Medulla oblongata (tissue), 1 donor: ENCODE measurements at regions not wholly inside any gene's neighbourhood (a gene's known extent, or its start where the extent isn't known, plus 50 kb on each side); places are given as distances from the start of the nearest gene placed in this dataset.

Experiments used
- DNase-seq: peaks from one replicate; pipeline ENCODE4 v3.0.0-alpha.2; 2015; ENCODE audit errors: extremely low spot score

DNA sequence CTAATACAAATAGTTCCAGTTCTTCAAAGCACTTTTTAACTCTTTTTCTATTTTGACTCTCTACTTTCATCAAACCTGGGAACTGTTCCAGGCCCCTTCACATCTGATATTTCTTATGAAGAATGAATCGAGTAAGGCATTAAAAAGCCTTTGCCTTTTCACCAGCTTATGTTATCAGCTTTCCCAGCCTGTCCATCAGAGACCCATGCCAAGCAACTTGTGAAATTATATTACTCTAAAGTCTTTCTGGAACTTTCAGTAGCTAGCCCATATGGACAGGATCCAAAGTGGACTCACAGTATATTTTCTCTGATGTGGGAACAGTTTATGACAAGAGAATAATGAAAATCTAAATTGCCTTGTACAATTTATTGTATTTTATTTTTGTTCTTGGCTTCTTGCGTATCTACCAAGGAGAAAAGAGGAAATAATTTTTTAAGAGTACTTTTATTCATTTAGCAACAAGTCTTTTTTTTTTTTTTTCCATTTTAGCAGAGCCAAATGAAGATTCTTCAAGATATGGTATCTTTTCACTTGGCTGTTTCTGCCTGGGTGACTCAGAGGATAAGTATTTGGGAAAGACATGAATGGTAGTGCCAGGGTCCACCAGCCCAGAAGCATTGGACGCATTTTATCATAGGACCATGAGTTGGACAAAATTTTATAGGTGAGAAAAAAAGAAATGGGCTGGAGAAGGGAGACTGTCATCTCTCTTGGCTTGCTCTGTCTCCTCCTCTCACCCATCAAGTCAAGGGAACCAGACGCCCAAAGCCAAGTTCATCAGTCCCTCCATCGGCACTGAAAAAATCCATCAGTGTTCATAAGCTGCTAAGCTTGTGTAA, 195.8 kb upstream of the NEBL start:
- DNase-seq, result no peak

DNA sequence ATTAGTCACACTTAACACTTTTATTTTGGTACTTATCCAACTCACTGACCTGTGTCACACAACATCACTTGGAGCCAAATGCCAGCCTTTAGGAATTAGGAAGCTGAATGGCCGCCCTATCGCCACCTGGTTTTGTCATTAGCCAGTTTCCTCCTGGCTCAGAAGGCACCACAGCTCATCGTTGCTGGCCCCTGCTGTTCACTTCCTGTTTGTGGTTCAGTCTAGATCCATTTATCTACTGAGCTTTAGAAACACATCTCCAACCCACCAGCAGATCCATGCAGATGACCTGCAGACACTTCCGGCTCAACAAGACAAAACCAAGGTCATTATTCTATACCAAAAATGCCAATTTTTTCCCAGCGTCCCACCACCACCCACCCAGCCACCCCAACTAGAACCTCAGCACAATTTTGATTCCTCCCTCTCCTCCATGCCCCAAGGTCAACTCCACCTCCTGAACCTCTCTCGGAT, 193.5 kb upstream of the NEBL start:
- no peak for DNase-seq

DNA sequence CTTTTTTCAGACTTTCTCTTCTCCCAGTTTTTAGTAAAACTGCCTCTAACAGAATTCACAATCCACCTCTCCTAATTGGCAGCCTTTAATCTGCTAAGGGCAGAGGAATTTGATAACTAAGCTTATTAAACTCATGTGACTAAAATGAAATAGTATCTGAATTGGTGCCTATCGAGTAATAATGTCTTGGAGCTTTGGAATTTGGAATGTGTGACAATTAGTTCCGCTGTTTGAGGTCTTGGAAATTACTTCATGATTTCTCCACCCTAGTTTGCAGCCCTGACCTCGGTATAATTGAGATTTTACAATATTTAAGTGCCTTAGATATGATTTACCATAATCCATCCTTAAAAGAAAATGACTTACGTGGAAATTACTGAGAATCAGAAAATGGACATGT, 190.4 kb upstream of the NEBL start:
- DNase-seq, result no peak

DNA sequence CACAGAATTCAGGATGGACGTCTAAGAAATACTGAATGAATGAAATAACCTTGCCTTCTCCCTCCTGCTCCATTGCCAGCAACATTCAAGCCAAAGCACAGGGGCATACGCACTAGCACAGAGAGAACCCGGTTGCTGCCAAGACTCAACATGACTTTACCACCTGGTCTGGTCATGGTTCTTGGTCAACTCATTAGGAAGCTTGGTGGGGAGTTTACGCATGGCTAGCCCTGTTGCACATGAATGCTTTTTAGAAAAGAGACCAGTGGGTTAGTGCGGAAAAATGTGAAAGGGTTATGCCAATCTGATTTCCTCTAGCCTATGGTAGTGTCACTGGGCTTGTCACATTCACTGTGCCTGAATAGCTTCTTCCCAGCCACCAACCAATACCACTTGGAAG, 187.6 kb upstream of the NEBL start:
- no peak for DNase-seq

DNA sequence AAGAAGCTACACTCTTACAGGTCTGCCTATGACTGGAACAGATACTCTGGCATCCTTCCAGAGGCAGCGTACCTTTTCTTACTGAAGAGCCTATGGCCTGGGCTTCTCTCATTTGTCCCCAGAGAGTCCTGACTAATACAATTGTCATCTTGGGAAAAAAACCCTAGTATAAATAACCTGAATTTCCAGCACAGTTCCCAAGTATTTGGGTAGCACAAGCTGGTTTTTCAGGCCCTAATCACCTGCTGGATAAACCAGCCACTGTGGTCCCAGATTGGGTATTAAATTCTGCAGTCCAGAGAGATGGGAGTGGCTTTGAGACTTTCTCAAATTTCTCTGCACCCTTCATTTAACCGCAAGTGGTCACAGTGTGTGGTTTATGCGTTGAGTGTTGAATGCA, 186.8 kb upstream of the NEBL start:
- DNase-seq, result no peak

DNA sequence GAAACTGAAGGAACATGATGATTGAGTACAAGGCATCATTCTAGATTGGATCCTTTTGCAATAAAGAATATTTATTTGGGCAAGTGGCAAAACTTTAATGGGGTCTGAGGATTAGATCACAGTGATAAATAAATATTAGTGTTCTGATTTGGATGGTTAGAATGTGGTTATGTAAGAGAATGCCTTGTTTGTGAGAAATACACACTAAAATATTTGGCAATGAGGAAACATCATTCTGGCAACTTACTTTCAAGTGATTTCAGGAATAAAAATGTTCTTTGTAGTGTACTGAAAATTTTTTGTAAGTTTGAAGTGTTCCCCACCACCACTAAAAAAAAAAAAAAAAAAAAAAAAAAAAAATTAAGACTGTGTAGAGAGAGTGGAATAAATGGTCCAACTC, 185.1 kb upstream of the NEBL start:
- no peak for DNase-seq

DNA sequence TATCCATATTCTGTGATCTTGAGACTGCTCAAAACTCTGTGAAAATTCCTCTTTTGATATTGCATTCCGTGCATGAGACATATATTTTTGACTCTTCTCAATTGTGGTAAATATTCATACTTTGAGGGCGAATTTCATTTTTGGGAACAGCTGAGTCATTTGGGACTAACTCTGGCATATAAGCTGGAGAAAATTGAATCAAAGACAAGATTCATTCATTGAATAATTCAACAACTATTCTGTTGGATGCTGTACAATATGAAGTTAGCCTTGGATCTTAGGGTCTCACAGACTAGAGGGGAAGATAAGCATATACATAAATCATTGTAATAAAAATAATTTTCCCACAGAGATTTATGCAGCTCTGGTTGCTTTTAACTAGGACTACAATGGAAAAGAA, 183.2 kb upstream of the NEBL start:
- DNase-seq, result no peak

DNA sequence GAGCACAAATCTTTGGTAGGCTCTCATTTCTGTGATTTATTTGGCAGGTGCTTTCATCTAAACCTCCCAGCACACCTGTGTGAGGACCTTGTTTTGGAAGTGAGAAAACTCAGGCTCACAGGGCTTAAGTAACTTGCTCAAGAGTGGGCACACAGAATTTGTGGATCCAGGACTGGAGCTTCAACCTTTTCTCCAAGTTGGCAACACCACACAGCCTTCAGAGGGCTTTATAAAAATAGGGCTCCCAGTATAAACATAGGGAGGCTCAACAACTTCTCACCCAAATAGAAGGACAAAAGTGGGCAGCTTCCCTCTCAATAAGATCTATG, 182.2 kb upstream of the NEBL start:
- DNase-seq, result no peak

DNA sequence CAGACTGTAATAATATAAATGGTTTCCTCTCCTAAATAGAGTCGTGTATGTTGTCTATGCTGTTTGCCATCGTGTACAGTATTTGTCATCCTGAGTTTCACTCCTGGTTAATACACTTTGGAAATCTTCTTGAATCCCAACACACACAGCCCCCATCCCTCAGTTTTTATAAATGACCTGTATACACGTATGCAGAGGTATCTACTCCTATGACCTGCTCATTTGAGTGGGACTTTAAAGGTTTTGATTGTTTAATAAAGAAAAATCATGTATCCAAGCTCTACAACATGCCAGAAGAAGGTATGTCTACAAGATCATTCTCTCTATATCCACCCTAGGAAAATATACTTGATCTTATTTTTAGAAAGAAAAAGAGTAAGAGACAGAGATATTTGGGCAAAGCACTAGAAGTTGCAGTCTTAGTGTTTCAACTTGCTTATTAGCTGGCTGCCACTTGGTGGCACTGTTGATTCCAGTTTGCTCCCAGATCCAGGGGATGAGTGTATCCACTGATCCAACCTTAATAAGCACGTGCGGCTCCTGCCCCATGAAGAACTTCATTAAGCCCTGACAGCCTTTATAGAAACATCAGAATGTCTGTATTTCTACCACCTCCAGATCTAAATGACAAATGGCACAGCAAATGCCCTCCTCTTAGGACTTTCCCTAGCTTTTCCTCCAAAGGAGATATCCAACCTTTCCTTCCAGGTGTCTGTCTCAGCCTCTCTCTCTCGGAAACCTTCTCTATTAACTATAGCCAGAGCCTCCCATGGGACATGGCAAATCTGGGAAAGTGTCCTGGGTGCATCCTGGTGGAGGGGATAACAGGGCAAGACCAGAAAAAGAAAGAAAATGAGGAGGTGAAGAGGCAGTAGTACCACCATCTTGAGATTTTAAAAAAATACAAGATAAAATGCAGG, 181.6 kb upstream of the NEBL start:
- DNase-seq, result peak; percentile 78

DNA sequence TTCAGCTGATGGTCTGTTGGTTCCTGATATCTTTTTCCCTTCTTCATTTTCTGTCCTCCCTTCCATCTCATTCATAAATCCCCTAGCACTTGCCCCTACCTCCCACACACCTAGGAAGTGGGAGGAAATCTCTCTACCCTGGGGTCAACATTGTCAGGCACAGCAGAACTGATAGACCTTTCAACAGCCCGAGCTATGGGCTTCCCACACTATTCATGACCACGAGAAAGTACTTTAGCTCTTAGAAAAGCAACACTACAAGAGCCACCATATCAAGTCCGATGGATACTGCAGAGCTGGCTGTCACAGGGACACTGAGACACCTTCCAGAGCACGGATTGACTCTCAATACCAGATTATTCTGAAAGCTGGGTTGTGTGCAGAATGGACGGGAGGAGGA, 180.6 kb upstream of the NEBL start:
- no peak for DNase-seq

DNA sequence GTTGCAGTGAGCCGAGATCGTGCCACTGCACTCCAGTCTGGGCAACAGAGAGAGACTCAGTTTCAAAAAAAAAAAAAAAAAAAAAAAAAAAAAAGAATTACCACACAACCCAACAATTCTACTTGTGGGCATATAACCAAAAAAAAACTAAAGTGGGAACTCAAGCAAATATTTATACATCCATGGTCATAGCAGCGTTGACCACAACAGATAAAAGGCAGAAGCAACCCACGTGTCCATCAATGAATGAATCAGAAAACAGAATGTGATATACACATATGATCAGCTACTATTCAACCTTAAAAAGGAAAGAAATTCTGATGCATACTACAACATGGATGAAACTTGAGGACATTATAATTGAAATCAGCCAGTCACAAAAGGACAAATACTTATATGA, 179.3 kb upstream of the NEBL start:
- DNase-seq, result no peak

DNA sequence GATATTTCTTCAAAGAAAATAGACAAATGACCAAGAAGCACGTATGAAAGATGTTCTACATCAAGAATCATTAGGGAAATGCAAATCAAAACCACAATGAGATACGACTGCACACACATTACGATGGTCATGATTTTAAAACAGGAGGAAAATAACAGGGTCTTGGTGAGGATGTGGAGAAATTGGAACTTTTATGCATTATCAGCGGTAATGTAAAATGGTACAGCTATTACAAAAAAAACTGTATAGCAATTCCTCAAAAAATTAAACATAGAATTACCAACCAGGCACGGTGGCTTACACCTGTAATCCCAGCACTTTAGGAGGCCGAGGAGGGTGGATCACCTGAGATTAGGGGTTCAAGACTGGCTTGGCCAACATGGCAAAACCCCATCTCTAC, 178.8 kb upstream of the NEBL start:
- no peak for DNase-seq

DNA sequence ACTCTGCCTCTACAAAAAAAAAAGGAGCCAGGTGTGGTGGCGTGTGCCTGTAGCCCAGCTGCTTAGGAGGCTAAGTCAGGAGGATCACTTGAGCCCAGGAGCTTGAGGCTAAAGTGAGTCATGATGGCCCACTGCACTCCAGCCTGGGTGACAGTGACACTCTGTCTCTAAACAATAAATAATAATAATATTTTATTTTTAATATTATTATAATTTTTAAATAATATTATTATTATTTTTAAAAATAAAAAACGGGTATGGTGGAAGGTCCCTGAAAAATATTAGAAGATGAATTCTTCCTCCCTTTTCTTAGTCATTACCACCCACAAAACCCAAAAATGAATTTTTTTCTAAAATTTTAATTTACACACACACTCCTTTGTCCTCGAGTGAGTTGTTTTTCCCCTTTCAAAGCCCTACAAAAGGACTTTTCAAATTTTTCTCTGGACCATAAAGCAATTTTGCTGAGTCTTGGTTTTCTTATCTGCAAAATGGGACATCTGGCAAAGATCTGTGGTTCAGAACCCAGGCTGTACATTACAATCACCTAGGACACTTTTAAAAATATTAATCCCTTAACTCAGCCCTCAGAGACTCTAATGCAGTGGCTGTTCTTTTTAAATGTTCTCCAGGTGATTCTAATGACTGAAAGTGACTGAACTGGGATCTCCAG, 174.0 kb upstream of the NEBL start:
- DNase-seq, result no peak

DNA sequence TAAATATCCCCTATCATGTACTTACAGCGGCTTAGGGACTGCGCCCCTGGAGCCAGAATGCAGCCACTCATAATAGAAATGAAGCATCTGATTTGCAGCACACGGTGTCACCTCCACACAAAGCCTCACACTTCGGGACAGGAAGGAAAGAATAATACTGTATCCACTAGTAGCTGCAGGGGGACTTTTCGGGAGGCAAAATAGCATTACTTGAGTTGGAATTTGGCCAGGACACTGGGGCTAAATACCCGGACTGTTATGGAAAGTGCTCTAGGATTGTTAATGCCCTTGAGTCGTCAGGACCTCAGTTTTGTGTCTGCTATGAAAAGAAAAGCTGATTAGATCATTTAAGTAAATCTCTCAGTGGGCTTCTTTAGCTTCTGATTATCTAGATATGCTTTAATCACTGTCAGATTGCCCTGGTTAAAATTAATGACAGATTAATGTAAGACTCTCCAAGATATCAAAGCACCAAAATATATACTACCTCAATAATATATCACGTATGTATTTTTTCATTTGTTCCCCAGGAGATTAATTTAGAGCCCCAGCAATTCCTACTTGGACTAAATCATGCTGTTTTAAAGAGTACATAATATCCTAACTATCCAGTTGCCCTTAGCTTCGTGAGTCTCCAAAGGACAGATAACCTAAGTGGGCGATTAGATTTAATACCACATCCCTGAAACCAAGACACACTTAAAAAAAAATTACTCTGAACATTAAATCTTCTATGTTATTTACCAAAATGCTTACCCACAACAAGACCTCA, 173.0 kb upstream of the NEBL start:
- no peak for DNase-seq

DNA sequence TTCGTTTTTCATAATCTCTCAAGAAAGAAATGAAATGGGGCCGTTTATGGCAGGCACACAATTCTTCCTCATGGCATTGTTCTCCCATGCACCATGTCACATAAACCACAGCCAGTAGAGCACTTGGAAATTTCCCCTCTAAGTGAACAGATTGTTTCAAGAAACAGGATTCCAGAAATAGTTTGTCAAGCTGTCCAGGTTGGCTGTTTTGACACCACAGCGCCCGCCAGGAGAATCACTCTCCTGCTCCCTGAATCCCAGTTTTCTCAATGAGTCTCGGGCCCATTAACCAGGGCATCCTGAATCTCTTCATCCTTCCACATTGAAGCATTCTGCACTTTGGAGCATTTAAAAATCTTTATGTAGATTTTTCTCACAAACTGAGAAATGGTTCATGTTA, 172.2 kb upstream of the NEBL start:
- no peak for DNase-seq

DNA sequence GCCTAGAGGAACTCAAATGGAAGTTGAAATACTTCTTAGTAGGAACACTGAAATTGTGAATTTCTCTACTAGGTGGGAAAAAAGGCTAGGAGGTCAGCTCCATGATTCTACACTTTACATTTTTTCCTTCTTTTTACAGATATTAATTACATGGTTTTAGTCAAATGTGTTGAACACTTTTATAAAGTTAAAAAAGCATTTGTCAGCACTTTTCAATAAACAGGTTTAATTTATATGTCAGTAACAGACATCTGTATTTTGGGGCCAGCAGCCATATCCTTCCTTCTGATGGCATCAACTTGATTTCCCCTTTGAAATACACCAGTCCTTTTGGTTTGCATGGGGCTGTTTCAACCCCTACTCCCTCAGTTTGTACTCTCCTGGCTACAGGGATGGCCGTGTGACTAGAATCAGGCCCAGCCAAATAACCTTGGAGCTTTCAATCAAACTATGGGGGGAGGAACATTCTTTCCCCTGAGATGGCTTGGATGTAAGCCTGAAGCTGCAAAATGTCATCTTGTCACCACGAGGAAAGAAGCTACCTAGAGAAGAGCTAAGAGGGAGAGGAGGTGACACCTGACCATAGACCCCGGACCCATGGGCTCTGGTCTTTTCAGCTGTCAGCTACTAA, 171.0 kb upstream of the NEBL start:
- peak; percentile 53 for DNase-seq

DNA sequence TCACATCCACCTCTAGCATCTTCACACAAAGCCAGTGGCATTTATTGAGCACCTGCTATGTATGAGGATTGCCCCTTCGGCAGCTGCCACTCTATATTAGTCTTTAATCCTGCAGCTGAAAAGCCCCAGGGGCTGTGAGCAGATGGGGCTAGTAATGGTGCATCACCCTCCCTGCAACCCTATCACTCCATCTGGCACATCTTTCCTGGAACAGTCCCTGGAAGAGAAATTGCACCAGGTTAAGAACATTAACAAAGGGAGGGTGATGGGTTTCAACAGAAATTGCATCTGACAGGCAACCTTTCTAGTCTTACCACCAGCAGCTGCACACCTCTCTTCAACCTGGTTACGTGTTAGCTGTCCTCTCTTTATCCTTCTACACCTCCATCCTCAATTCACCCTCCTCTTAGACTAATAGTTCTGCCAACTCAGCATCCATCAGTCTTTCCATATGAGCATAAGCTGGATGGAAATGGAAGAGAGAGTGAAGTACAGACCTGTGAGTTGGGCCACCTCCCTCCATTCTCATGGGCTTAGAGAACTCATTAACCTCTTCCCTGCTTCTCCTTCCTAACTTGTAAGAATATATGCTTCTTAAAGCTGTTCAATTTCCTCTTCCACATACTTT, 168.6 kb upstream of the NEBL start:
- no peak for DNase-seq

DNA sequence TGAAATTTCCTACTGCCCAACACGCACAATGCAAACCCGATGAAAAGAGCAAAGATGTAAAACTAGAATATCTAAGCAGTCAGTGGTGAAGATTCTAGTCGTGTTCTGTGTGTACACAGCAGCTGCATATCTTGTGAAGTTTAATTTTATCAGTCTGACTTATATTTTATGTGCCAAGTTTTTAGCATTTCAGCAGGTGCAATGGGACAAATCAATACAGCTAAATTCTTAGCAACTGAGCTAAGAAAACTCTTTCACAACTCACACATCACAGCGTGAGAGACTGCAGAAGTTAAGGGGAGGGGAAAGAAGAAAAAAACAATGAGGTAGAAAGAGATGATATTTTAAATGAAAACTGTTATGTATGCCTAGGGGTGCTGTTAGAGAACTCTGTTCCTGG, 164.9 kb upstream of the NEBL start:
- no peak for DNase-seq

DNA sequence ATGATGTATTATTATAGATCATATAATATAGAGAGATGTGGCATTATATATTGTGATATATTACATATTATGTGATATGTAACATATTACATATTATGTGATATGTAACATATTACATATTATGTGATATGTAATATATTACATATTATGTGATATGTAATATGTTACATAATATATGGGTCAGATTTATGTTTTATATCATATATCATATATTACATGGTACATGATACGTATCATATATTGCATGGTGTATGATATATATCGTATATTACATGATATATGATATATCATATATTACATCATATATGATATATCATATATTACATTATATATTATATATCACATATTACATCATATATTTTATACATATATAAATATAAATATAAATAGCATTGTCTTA, 164.1 kb upstream of the NEBL start:
- no peak for DNase-seq

DNA sequence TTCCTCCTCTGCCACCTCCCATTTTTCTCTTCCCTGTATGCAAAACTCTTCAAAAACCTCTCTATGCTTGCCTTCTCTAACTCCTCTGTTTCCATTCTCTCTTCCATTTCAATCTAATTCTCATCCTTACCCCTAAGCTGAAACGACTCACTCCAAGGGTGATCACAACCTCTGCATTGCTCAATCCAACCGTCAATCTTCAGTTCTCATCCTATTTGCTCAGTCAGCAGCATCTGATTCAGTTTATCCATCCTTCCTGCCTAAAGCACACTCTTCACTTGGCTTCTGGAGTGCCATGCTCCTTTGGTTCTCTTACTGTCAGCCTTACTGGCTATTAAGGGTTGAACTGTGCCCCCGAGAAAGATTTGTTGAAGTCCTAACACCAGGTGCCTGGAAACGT, 163.5 kb upstream of the NEBL start:
- DNase-seq, result no peak

DNA sequence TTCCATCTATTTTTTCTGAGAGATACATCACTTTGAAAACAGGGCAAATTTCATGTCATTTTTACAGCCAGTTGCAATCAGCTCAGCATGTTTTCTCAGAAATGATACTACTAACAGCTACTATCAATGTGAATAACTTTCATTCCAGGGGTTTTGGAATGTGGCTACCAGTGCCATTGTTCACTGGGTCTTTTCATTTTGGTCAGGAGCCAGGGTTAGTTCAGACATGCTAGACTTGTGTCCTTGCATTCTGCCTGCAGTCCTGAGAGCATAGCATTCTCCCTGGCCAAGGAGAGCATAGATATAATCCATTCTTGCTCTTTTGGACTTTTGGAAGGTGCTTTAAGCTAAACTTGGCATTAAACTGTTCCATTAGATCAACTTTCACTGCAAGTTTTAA, 160.9 kb upstream of the NEBL start:
- DNase-seq, result no peak
